Stimulated activated CD4-positive, alpha-beta T cell treated with anti-CD3 and anti-CD28 coated beads, Interleukin-15, amount 100 ng/mL, for 48 hours (primary cell): ENCODE measurements at regions not wholly inside any gene's neighbourhood (a gene's known extent, or its start where the extent isn't known, plus 50 kb on each side); places are given as distances from the start of the nearest gene placed in this dataset.
"Not testable (repeated sequence)": the region's sequence is repeated elsewhere in the genome, so short reads cannot be mapped to it uniquely, and the experiment has no call there.

Experiments
- DNase-seq, 2 donors: peaks; one replicate each; pipeline ENCODE4 v3.0.0-alpha.2; 2020; ENCODE audit warnings: low read depth in 2 of 2

GRCh38 chr14:41549821-41550607, 56.7 kb upstream of the LRFN5 start:
- DNase-seq = no peak

- DNase-seq = no peak
Measured at GRCh38 chr14:41549282-41549681, 57.4 kb upstream of the LRFN5 start.

GRCh38 chr14:41548666-41549065, 58.0 kb upstream of the LRFN5 start:
- no peak for DNase-seq

- DNase-seq = no peak
Measured at GRCh38 chr14:41541333-41541732, 65.3 kb upstream of the LRFN5 start.

- no peak for DNase-seq
Measured at GRCh38 chr14:41532255-41532654, 74.4 kb upstream of the LRFN5 start.

- no peak for DNase-seq
Measured at GRCh38 chr14:41521891-41522290, 84.8 kb upstream of the LRFN5 start.

- DNase-seq = not testable (repeated sequence)
Measured at GRCh38 chr14:41518030-41518429, 88.6 kb upstream of the LRFN5 start.

- DNase-seq = no peak
Measured at GRCh38 chr14:41506552-41506951, 100.1 kb upstream of the LRFN5 start.

- no peak for DNase-seq
Measured at GRCh38 chr14:41505491-41505890, 101.2 kb upstream of the LRFN5 start.

- DNase-seq = no peak
Measured at GRCh38 chr14:41498959-41499358, 107.7 kb upstream of the LRFN5 start.

GRCh38 chr14:41490323-41490722, 116.4 kb upstream of the LRFN5 start:
- no peak for DNase-seq

GRCh38 chr14:41489315-41489972, 117.2 kb upstream of the LRFN5 start:
- DNase-seq = no peak

GRCh38 chr14:41488401-41488800, 118.3 kb upstream of the LRFN5 start:
- DNase-seq = no peak

- DNase-seq = no peak
Measured at GRCh38 chr14:41482861-41483260, 123.8 kb upstream of the LRFN5 start.

GRCh38 chr14:41476526-41476925, 130.2 kb upstream of the LRFN5 start:
- no peak for DNase-seq

GRCh38 chr14:41461380-41461779, 145.3 kb upstream of the LRFN5 start:
- no peak for DNase-seq

GRCh38 chr14:41457393-41457792, 149.3 kb upstream of the LRFN5 start:
- no peak for DNase-seq

- no peak for DNase-seq
Measured at GRCh38 chr14:41449066-41449465, 157.6 kb upstream of the LRFN5 start.

GRCh38 chr14:41446008-41446407, 160.7 kb upstream of the LRFN5 start:
- DNase-seq = no peak

GRCh38 chr14:41423503-41423902, 183.2 kb upstream of the LRFN5 start:
- DNase-seq = no peak

- not testable (repeated sequence) for DNase-seq
Measured at GRCh38 chr14:41421308-41421707, 185.4 kb upstream of the LRFN5 start.

GRCh38 chr14:41419709-41420108, 187.0 kb upstream of the LRFN5 start:
- no peak for DNase-seq

GRCh38 chr14:41418851-41419250, 187.8 kb upstream of the LRFN5 start:
- DNase-seq = no peak
